Left ventricle myocardium superior (tissue), 1 donor: ENCODE measurements at regions not wholly inside any gene's neighbourhood (a gene's known extent, or its start where the extent isn't known, plus 50 kb on each side); places are given as distances from the start of the nearest gene placed in this dataset.
A peak's percentile ranks its signal among the peaks of the same experiment; 100 is the strongest.
"Not testable (repeated sequence)": the region's sequence is repeated elsewhere in the genome, so short reads cannot be mapped to it uniquely, and the experiment has no call there.

Experiments
- ATAC-seq: fragments of 200-7000 bp; cut with Tn5 transposase; one replicate; pipeline ENCODE4 v1.9.1; 2020; ENCODE audit warnings: mild to moderate bottlenecking, moderate library complexity
- DNase-seq: peaks from one replicate; pipeline ENCODE4 v3.0.0-alpha.2; 2020
- intact Hi-C: fragments of 100-400 bp; cut with micrococcal nuclease; formaldehyde crosslinking; loops from one replicate; pipeline ENCODE4 v1.11.0; 2022
- donor health status: DM: no; HTN: yes; CAD: no; lungs with severe emphysema.

DNA sequence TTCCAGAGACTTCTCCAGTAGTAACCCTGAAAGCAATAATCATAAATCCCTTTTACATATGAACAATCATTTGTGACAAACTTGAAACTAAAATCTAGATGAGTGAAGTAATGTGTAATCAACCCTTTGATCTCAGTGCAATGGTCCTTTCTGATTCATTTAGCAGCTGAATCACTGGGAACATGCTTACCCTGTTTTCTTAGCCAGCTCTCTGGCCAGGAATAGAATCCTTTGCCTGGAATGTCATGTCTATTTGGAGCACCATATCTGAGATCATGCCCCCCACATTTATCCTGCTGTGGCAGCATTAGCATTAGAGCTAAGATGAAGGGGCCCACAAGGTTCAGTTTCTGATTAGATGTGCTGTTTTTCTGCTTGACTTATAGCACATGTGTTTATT, 309.8 kb downstream of the OXSM start:
- ATAC-seq (peak; percentile 94), DNase-seq (no peak)
- intact Hi-C loops: no loop called here

DNA sequence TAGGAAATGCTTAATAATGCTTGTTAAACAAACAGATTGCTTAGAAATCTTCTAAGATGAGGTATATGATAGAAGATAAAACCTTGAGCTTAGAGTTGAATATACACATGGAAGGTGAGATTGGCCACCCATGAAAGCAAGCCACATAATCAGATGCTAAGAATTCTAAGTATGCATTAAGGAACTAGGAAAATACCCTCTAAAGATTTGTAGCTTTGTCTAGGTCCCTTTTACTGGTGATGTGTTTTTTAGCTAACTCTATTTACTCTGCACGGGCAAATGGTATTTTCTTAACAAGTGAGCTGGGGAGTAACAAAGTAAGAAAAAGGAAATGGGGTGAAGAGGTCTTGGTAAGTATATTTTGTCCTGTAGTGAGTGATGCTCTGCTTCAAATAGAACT, 310.3 kb downstream of the OXSM start:
- intact Hi-C loops: no loop called here
- DNase-seq (no peak), ATAC-seq (peak; percentile 13)

DNA sequence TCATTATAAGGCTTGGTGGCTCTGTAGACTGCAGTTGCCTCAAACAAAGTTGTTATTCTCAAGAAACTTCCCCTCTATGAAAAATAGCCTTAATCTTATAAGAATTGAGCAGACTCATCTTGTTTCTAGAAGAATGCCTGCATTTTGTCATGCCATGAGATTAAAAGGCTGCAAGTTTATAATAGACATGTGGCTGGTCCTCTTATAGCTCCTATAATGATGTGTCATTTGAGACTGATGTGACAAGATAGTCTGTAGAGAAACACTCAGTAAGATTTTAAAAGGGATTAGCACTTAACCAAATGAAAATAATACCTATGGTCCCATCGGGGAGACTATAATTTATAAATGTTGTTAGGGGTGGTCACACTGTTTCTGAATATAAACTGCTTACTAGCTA, 312.5 kb downstream of the OXSM start:
- DNase-seq (no peak), ATAC-seq (no peak)
- intact Hi-C loops: no loop called here

DNA sequence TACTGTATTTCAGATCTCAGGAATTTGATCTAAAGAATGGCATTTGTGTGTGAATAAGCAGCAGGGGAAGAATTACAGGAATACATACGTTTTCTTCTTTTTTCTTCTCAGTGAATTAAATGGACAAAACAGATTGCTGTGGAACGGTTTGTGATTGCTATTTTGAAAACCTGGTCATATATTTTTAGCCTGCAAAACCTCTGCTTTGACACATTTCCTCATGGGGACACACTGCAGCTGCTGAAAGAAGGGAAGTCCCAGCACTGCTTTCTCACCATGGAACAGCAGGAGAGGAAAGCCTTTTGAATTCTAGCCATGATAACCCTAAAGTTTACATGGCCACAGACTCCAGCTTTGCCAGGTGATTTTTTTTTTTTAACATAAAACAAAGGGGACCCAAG, 315.0 kb downstream of the OXSM start:
- no peak for DNase-seq
- ATAC-seq: peak; percentile 47
- intact Hi-C loops: no loop called here

DNA sequence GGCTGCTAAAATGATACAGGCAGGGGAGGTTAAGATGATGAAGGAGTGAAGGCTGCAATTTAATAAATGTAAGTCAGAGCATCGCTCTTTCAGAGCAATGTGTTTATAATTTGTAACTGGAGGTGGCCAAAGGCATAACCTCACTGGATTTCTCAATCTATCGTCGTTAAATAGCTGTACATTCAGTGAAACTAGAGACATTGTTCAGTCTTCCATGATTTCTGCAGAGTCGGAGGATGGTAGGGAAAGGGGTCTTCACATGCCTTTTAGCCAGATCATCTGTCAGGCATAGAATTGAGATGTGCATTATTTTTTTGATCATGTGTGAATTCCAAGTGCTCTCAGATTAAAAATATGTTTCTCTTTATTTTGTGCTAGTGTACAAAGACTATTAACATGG, 315.4 kb downstream of the OXSM start:
- intact Hi-C loops: no loop called here
- DNase-seq: no peak

DNA sequence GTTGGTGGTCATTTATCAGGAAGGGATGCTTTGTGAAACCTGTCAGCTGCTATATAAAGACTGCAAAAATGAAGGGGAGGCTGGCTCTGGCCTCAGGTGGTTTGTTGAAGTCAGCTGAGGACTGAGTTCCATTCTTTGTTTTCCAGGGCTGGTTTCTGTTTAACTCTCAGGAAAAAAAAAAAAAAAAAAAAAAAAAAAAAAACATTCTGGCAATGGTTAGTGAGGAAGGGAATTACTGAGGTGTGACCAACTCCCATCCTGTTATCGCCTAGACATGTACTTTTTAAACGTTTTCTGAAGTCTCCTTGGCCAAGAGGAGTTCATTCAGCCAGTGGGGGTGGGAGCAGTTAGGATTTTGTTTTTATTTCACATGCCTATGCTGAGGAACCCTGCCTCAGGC, 316.3 kb downstream of the OXSM start:
- intact Hi-C loops: no loop called here
- DNase-seq (no peak), ATAC-seq (peak; percentile 93)

More for the DNA sequence above, 315.4 kb downstream of the OXSM start:
- no peak for ATAC-seq

DNA sequence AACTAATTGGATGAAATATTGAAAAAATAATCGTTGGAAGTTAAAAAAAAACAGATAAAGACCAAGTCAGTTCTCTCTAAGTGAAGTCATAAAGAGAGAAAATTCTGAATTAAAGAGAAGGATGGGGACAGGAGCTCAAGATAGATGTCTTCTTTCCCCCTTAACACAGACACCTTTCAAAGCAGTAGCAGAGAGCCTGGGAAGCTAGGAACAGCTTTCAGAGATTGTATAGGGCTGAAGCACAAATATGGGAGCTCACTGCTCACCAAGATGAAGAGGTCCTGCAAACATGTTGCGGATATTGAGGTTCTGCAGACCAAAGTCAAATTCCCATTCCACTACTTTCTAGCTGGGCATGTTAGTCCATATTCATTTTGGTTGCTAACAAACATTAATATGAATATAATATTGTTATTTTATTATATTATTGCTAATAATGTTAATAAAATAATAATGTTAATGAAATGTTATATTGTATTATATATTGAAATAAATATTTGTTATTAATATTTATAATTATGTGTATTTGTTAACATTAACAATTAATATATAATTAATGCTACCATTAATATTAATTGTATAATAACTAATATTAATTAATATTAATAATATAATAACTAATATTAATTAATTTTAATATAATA, 319.1 kb downstream of the OXSM start:
- intact Hi-C loops: no loop called here
- ATAC-seq: no peak

DNA sequence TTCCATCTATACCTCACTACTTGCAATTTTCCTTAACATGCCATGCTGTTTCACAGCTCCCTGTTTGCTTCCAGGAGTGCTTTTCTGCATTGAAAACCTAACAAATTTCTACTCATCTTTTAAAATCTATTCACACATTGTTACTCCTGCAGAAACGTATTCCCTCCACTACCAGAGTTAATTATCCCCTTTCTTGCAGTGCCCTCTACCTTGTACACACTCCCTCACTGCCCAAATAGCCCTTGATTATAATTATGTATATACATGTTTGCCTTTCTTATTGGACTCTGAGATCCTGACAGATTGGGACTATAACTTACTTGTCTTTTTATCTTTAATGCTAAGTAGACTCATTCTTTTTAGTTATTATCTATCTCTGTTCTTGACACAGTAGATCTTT, 325.0 kb downstream of the OXSM start:
- DNase-seq (no peak), ATAC-seq (peak; percentile 66)
- intact Hi-C loops: loop anchor here (10.0 kb wide), 1 partner anchor 210 kb away; no protein-coding TSS in a partner anchor

More for the DNA sequence above, 319.1 kb downstream of the OXSM start:
- DNase-seq: no peak

DNA sequence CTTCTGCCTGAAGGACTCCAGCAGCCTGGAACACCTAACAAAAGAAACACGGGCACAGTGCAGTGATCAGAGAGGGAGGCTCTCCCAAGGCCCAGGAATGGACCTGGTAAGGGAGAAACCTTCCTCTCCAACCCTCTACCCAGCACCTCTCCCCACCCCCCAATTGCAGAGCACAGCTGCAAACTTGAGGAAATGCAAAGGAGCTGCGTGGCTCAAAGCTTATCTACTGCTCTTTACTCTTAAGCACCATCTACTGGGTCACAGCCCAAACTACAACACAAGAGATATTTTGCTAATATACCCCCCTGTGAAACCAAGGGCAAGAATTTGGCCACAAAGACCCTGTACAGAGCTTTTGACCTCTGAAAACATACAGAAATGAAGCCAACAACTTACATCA, 328.3 kb downstream of the OXSM start:
- intact Hi-C loops: loop anchor here (10.0 kb wide), 1 partner anchor 213 kb away; no protein-coding TSS in a partner anchor
- peak; percentile 26 for ATAC-seq
- no peak for DNase-seq

DNA sequence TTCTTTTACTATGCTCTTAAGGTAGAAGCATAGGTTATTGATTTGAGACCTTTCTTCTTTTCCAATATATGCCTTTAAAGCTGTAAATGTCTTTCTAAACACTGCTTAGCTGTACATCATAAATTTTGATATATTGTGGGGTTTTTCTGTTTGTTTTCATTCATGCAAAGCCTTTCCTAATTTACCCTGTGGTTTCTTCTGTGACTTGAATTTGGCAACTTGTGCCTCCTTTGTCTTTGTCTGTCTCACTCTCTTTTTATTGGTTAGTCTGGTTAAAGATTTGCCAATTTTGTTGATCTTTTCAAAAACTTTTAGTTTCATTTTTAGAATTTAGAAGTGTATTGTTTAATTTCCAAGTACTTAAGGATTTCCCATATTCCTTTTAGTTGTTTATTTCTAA, 343.1 kb downstream of the OXSM start:
- ATAC-seq: no peak
- intact Hi-C loops: no loop called here
- DNase-seq: no peak

DNA sequence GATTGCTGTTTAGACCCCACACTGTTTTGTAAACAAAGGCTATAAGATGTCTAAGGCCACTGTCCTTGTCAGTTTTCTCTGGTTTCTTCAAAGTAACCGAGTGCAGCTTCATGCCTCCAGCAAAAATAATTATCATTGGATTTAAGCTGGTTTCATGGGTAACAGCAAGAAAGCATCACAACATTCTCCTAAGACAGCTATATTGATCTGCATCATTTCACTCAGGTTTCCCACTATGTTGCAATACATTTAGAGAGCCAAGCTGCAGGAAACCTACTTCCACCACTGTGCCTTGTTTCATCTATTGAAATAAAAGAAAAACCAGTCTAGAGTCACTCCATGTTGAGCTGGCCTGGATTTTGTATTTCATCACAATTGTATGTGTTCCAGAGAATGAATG, 351.4 kb downstream of the OXSM start:
- DNase-seq: no peak
- intact Hi-C loops: no loop called here
- no peak for ATAC-seq

DNA sequence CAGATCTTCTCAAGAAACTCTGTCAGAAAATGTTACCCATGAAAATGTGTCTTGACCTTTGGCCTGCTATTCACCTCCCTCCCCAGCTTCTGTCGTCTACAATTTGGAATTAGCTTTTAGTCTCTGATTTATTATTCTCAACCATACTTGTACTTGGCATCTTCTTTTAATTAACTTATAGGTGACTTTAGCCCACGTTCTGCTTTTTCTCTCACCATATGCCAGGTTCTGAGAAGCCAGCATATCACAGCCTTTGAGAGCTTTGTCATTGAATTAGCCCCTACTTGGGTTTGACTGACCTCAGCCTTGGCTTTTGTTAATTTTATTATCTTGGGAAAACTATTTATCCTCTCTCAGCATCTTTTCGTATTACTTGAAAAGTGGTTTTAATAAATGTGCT, 355.9 kb downstream of the OXSM start:
- intact Hi-C loops: no loop called here
- no peak for ATAC-seq
- no peak for DNase-seq

DNA sequence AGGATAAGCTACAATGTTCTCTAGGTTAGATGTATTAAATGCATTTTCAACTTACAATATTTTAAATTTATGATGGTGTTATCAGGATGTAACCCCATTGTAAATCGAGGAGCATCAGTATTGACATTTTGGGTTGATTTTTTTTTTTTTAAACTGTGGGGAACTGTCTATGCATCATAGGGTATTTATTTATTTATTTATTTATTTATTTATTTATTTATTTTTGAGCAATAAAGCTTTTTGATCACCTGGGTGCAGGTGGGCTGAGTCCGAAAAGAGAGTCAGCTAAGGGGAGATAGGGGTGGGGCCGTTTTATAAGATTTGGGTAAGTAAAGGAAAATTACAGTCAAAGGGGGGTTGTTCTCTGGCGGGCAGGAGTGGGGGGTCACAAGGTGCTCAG, 367.5 kb downstream of the OXSM start:
- DNase-seq, ATAC-seq, intact Hi-C loops: not testable (repeated sequence)

DNA sequence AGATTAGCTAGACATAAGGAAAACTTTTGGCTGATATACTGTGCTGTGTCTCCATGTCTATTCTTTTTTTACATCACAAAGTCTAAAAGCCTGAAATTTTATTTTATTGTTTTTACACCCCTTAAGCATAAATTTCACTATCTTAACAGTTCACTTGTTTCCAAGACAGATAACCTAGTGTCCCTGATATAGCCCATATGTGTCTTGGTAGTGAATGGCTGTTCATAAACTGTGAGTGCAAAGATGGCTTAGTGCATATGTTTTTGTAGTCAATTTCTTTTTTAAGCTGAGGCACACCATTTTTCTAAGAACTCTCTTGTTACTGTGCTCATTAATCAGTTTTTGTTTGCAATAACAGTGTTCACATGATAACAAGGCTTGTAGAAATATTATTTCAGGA, 381.1 kb downstream of the OXSM start:
- intact Hi-C loops: no loop called here
- DNase-seq (no peak), ATAC-seq (no peak)

DNA sequence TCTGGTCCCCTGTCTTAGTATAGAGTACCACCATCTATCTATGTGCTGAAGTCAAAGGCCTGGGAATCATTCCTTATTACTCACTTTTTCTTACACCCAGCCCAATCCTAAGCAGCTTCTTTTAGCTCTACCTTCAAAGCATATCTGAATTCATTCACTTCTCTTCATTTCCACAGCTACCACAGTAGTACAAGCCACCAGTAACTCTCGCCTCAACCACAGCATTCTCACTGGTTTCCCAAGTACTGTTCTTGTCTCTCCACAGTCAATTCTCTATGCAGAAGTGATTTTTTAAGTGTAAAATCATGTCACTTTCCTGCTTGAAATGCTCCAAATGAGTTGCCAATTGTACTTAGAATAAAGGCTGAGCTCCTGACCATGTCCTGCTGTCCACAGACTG, 401.7 kb downstream of the OXSM start:
- DNase-seq: no peak
- ATAC-seq: no peak
- intact Hi-C loops: no loop called here

DNA sequence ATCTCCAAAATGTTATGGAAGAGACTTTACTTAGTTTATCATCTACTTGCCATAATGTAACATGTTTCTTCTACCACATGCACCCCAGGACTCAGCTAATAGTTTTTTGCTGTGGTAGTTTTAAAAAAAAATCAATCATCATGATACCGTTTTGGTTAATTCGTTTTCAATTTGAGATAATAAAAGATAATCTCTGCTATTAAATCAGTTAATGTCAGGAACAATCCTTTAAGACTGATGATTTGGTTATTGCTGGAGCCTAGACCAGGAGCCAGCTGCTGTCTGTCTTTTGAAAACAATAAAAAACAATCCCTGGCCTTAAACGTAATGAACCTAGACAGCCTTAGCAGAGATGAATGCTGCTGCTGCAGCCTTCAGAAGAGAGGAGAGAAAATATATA, 403.7 kb downstream of the OXSM start:
- no peak for ATAC-seq
- no peak for DNase-seq
- intact Hi-C loops: no loop called here

DNA sequence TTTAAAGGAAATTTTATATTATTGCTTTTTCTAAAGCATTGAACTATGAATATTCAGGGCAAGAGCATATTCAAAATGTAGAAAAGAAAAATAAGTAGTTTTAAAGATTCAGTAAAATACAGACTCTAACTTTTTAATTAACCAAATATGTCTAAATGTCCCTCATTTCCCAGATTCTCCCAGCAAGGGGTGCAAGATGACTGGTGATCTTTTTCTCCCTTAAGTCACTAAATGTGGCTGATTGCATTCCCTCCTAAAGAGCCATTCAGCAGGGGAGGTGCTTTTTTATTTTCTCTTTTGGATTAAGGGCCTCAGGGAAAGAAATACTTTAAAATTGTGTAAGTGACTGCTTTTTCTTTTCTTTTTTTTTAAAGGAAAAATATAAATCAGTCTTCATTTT, 406.9 kb downstream of the OXSM start:
- intact Hi-C loops: no loop called here
- DNase-seq: no peak
- ATAC-seq: no peak

DNA sequence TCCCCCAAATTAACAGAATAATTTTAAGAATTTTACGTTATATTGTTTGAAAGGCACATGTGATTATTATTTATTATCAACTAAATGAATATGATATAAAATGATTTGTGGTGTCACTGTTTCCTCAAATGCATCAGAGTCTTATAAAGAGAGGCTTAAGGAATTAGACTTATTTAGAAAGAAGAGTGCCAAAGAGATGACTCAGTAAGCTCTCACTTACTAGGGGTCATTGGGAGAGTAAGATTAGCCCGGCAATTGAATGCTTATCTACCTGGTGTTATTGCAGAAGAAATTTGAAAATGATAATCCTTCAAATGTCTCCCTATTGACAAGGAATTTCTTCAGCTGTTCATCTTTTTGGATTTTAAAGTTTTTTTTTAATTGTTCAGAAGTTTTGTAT, 408.7 kb downstream of the OXSM start:
- DNase-seq (no peak), ATAC-seq (no peak)
- intact Hi-C loops: no loop called here

DNA sequence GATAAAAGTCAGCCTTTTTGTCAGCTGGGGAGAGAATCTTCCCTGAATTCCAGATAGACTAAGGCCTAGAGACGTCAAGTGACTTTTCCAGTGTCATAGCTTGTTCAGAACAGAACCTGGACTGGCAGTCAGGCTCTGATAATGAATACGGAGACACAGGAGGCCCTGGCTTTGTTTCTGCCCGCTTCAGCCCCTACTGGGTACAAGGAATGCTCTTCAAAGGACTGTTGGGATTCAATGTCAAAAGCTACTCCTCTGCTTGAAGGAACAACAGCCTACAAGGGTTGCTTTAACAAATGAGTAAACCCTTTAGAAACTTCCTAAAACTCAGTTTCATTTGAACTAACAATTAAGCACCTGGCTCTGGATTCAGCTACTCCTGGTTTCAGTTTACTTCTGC, 412.3 kb downstream of the OXSM start:
- ATAC-seq (no peak), DNase-seq (no peak)
- intact Hi-C loops: no loop called here

DNA sequence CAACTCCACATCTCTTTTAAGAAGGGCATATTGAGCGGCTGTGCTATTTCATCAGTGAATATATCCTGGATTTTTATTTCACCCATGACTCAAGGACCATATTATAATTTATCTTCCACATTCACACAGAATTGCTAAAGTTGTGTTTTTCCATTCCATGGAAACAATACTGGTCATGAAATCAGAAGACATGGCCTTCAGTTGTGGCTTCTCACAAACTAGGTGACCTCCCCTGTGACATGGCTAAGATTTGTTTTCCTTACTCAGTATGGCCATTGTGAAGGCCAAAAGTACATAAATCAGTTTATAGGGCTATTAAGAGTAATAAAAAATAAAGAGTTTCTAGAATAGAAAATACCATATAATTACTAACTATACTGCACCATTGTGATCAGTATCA, 415.6 kb downstream of the OXSM start:
- intact Hi-C loops: no loop called here
- DNase-seq: no peak
- no peak for ATAC-seq

DNA sequence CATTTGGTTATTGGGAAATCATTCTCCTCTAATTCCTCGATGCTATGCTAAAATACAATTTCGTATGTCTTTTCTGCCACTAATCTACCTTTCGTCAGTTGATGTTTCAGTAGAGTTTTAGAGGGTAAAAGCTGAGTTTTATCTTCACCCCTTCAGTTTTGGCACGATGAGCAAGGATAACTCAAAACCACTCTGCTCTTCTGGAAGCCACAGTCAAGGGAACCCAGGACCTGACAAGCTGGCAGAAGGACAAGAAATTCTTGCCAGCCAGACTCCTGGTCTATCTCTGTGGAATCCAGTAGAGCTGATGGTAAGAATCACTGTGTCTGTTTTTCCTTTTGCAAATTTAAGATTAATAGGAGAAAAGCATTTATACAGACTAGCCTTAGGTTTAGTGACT, 414.4 kb upstream of the LRRC3B start:
- no peak for ATAC-seq
- intact Hi-C loops: no loop called here
- DNase-seq: no peak

DNA sequence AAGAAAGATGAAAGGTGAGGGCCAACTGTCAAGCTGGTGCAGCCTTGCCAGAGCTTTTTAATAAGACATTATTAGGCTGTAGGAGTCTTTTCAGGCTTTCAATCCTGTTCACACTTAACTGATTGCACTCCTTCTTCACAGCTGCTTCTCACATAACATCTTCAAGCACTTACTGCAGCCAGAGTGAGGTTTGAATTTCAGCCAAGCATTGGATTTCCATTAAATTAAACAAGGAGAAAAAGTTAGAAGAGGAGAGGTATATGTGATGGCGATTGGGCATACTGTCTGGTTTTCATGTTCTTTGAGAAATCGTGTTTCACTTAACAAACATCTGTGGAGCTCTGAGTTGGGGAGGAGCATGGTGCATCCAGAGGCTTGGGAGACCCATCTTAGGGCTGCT, 392.8 kb upstream of the LRRC3B start:
- intact Hi-C loops: no loop called here
- no peak for DNase-seq
- no peak for ATAC-seq
